Right ventricle myocardium superior (tissue), 1 donor: ENCODE measurements at regions not wholly inside any gene's neighbourhood (a gene's known extent, or its start where the extent isn't known, plus 50 kb on each side); places are given as distances from the start of the nearest gene placed in this dataset.
"Not testable (repeated sequence)": the region's sequence is repeated elsewhere in the genome, so short reads cannot be mapped to it uniquely, and the experiment has no call there.

Experiments
- ATAC-seq: fragments of 200-7000 bp; cut with Tn5 transposase; one replicate; pipeline ENCODE4 v1.9.1; 2020; ENCODE audit warnings: mild to moderate bottlenecking; ENCODE audit not compliant: poor library complexity
- DNase-seq: peaks from one replicate; pipeline ENCODE4 v3.0.0-alpha.2; 2020
- intact Hi-C: fragments of 100-400 bp; cut with DNase I; formaldehyde crosslinking; loops from one replicate; pipeline ENCODE4 v1.11.2; 2022
- donor health status: DM: no; HTN: yes; CAD: no; lungs with severe emphysema.

DNA sequence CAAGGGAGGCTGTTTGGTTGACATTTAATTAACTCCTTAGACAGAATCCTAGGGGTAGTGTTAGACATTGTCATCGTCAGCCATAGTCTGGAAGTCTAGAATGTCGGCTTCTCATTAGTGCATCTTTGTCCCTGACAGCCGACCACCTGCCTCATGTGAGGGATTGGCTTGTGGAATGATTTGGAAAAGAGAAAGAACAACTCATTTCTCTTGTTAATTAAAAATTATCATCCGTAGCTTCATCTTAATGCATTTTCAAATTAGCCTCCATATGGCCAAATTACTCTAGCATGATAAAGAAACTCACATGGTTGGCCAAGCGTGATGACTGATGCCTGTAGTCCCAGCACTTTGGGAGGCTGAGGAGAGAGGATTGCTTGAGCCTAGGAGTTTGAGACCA is 97.7 kb upstream of the PARD3 start:
- ATAC-seq: no peak
- intact Hi-C loops: no loop called here
- DNase-seq: no peak

DNA sequence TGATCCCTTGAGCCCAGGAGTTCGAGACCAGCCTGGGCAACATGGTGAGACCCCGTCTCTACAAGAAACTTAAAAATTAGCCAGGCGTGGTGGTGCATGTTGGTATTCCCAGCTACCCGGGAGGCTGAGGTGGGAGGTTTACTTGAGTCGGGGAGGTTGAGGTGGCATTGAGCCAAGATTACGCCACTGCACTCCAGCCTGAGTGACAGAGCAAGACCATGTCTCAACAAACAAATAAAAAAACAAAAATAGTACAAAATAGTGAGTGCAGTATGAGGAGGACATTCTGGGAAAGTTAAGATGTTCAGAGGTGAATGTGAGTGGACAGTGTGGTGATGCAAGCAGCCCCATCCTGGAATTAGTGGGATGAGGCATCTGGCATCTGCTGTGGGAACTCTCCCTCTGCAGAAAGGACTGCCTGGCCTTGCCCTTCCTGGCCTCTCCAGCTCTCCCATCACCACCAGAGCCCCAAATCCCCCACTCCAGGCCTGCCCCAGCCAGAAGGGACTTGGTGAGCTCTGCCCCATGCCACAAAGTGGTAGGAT is 96.6 kb upstream of the PARD3 start:
- intact Hi-C loops: no loop called here
- DNase-seq: no peak
- no peak for ATAC-seq

DNA sequence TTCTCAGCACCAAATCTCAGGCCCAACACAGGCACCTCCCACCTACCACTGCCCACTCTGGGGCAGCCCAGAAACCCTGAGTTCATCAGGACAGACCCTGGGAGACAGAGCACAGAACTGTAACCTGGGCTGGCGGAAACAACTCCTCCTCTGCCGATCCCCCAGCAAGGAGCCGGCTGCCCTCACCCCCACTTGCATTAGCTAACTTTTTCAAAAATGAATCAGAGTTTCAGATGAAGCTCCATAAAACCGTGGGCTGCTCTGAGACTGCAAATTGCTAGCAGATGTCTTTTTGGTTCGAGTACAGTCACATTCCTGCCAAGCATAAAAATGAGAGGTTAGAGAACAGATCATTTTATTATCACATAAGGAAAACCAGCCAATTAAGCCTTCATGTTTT is 93.4 kb upstream of the PARD3 start:
- intact Hi-C loops: no loop called here
- no peak for ATAC-seq
- DNase-seq: no peak

DNA sequence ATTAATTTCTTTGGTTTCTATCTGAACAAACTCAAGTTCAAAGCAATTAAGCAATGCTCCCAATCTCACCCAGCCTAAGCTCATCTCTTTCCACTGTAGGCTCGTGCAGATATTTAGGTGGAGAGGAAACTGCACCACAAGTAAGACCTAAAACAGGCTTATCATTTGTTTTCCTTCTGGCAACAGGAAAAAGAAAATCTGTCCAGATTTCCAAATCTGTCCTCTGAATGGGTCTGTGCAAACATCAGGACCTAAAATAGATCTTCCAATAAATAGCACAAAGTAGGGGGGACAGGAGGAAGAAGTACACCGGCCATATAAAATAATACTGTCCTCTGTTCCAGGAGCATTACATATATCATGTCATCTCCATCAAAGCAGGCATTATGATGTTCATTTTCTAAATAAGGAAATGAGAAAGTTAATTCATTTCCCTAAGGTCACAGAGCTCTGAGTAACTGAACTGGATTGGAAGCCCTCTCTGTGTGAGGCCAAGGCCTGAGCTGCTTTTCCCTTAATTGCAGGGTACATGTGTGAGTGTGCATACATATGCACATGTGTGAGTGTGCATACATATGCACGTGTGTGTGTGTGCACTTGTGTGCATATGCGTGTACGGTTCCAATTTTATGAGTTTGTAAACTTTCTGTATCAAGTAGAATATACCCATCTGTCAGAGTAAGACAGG is 92.8 kb upstream of the PARD3 start:
- intact Hi-C loops: no loop called here

DNA sequence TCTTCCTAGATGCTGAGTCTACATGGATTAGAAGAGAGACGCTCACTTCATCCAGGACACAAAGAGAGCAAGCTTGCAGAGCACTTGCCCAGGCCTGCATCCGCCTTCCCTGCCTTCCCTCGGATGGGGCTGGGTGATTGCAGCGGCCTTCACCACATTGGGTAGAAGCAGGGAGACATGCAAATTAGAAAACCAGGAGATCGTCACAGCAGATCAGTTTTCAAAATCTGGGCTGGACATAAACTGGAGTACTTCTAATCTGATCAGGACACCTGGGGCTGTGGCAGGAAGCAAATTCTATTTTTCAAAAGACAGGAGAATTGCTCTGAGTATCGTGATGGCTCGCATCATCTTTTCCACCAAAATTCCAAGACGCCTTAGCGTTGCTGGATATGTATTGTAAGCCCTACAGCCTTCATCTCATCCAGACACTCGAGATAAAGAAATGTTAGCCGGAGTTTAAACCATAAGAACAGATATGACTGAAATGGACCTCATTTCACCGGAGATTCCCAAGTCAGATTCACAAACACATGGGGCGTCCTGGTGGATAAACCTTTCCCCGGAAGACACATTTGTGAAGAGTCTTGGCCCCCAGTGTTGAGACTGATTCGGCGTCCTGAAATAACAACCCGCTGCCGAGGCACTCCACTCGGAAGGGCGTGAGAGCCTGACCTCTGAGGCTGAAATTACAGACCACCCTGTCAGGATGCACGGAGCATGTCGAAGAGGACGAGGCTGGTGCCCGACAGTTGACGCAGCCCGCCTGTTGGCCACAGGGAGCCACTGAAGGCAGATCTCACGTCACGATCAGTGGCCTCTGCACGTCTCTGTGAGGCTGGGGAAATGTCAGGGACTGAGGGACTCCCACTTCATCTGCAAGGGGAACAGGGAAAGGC is 91.2 kb upstream of the PARD3 start:
- intact Hi-C loops: no loop called here
- no peak for ATAC-seq

More for the DNA sequence above, 92.8 kb upstream of the PARD3 start:
- ATAC-seq (no peak), DNase-seq (no peak)

DNA sequence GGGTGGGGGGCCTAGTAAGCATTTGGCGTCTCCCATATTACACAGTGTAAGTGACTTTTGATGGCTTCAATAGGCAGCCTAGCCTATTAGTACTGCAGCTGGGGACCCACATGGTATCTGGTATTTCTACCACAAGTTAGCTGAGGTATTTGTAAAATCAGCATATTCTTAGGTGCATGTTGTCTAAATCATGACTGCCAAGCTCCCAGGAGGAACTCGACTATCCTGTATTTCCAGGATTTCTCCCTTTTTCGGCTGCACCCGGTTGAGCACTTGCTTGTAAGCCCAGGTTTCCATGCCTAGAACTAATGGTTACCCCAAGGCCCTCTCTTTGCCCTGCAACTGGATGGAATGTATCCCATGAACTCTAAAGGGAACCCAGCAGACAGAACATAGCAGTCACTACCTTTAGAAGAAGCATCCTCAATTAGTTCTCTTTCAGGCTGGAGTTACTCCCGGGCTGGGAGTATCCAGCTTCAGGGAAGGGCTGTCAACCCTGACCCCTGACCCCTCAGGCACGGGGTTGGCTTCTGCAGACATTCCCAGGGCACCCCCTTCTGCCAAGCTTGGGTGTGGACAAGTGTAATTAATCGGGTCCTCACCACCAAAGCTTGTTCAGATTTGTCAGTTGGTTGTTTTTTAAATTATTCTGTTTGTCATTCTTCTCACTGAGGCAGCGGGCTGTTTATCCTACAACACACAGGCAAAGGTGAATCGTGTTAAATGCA is 90.3 kb upstream of the PARD3 start:
- DNase-seq (no peak), ATAC-seq (no peak)
- intact Hi-C loops: no loop called here

More for the DNA sequence above, 91.2 kb upstream of the PARD3 start:
- DNase-seq: no peak

DNA sequence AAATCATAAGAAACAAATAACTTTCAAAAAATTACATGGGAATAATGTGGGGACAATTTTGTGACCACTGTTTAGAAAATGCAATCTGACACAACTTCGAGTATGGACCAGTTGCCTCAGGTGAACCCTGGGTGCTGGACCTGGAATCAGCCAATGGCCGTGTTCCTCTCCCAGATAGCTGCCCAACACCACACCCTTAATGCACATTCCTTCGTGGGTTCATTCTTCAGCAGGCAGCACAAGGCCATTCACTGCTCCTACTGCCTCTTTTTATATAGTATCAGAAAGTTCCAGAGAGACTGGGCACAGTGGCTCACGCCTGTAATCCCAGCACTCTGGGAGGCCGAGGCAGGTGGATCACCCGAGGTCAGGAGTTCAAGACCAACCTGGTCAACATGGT is 89.1 kb upstream of the PARD3 start:
- ATAC-seq (no peak), DNase-seq (no peak)
- intact Hi-C loops: no loop called here

DNA sequence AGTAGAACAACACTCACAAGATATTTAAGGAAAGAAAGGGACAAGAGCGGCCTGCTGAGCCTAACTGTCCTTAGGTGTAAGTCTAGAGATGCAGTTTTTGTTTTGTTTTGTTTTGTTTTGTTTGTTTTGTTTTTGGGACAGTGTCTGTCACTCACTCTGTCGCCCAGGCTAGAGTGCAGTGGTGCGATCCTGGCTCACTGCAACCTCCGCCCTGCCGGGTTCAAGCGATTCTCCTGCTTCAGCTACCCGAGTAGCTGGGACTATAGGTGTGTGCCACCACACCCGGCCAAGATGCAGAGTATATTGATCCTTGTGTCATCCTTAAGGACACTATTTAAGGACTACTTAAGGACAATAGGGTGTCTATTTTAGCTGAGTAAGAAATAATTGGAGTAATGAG is 84.1 kb upstream of the PARD3 start:
- intact Hi-C loops: no loop called here

DNA sequence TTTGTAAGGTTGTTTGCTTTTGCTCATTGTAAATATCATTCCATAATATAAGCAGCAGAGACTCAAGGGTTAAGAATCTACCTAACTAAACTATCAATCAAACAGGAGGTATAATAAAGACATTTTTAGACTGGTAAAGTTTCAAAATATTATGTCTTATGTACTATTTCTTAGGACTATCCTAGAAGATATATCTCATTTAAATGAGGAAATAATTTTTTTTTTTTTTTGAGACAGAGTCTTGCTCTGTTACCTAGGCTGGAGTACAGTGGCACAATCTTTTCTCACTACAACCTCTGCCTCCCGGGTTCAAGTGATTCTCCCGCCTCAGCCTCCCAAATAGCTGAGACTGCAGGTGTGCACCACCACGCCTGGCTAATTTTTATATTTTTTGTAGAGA is 80.9 kb upstream of the PARD3 start:
- ATAC-seq: no peak
- no peak for DNase-seq
- intact Hi-C loops: no loop called here

More for the DNA sequence above, 84.1 kb upstream of the PARD3 start:
- no peak for DNase-seq
- ATAC-seq: no peak

DNA sequence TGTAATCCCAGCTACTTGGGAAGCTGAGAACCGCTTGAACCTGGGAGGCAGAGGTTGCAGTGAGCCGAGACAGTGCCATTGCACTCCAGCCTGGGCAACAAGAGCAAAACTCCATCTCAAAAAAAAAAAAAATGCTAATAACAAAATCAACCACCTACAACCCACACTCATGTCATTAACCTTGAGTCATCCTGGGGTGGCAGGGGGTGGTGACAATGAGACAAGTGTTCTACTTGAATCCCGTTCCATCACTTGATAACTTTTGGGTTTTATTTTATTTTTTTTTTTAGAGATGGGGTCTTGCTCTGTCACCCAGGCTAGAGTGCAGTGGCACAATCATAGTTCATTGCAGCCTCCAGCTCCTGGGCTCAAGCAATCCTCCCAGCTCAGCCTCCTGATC is 80.0 kb upstream of the PARD3 start:
- ATAC-seq, intact Hi-C loops, DNase-seq: not testable (repeated sequence)

DNA sequence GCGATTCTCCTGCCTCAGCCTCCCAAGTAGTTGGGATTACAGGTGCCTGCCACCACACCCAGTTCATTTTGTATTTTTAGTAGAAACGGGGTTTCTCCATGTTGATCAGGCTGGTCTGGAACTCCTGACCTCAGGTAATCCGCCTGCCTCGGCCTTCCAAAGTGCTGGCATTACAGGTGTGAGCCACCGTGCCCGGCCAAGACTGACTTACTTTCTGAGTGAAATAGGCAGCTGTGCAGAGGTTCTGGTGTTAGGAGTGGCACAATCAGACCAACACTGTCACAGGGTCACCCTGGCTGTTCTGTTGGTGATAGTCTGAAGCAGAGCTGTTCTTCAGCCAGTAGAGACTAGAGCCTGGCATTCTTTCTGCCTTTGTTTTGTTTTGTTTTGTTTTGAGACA is 77.4 kb upstream of the PARD3 start:
- DNase-seq, ATAC-seq, intact Hi-C loops: not testable (repeated sequence)

DNA sequence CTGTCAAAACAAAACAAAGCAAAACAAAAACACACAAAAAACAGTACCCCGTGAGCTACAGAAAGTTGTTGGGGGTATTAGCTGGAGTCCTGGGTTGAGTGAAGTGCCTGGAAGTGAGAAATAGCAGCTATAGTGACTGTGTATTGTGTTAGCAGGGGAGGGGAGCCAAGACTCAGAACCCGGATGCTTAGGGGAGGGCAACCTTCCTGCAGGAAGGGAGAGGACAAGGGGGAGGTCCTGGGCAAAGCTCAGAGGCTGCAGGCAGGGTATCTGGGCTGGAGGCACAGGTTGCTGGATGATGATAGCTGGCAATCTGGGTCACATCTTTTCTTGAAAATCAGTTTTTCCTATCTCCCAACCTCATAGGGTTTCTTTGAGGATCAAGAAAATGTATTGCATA is 75.8 kb upstream of the PARD3 start:
- DNase-seq (no peak), ATAC-seq (no peak)
- intact Hi-C loops: no loop called here

DNA sequence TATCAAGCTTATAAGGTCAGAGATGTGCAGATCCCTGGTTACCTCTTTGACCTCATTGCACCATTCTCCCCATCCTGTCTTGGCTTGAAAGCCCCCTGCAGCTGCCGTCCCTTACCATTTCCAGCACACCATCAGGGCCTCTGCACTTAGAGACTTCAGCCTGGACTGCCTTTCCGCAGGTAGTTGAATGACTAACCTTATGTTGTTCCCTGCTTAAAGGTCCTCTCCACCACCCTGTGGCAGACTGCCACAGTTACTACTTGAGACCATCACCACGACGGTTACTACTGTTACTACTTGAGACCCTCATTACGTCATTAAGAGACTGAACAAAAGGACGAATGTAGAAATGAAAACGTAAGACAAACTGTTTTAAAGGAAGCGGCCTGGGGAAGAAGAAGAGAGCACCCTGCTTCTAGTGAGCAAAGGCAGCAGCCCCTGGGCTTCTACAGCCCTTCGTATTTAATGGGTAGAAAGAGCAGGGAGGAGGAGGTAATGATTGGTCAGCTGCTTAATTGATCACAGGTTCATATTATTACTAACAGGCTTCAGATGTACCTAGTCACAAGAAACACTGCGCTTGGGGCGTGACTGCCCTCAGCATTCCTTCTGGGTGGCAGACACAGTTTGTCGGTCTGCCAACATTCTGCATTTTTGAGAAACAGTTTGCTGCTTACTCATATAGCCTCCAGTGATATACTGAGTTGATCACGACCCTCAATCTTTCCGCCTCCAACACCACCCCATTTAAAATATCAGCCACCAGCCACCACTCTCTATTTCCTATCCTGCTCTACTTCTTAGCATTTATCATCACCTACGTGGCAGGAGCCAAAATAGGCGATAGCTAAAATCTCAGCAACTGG is 74.1 kb upstream of the PARD3 start:
- intact Hi-C loops: no loop called here
- DNase-seq: no peak
- no peak for ATAC-seq

DNA sequence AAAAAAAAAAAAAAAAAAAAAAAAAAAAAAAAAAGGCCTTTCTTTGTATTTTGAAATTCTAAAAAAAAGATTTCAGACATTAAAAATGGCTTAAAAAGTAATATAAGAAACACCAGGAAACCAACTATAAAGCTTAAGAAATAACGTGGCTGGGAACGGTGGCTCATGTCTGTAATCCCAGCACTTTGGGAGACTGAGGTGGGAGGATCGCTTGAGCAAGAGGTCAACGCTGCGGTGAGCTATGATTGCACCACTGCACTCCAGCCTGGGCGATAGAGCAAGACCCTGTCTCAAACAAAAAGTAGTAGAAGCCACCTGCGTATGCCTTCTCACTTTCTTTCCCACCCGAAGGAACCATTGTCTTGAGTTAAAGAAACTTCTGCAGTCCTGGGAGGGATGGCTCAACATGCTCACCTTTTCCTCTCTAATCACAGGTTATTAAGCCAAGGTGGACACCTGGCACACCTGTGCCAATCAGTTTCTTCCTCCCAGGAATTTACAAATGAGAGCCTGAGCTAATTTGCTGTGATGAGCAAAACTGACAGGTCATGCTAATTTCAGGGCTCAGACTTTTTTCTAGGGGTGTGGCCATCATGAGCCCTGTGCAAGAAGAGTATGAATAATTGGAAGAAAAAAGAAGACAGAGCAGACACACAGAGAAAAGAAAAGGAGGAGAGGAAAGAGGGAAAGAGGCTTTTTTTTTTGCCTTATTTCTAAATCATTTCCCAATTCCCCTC is 72.0 kb upstream of the PARD3 start:
- DNase-seq: no peak
- intact Hi-C loops: no loop called here
- no peak for ATAC-seq

DNA sequence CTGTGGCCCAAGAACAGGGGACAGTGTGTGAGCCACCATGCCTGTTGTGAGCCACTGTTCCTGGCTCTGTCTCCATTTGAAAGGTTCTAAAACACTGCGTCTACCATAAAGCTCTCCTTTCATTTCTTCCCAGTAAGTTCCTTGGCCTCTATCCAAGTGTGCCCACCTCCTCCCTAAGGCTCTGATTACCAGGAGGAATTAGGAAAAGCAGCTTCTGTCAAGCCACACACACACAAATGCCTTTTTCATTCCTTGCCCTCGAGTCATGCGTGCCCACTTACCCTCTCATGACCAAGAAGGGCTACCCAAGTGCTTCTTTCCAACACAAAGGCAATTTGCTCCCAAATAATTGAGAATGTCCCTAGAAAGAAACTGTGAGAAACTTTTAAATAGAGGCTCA is 70.8 kb upstream of the PARD3 start:
- DNase-seq (no peak), ATAC-seq (no peak)
- intact Hi-C loops: no loop called here

DNA sequence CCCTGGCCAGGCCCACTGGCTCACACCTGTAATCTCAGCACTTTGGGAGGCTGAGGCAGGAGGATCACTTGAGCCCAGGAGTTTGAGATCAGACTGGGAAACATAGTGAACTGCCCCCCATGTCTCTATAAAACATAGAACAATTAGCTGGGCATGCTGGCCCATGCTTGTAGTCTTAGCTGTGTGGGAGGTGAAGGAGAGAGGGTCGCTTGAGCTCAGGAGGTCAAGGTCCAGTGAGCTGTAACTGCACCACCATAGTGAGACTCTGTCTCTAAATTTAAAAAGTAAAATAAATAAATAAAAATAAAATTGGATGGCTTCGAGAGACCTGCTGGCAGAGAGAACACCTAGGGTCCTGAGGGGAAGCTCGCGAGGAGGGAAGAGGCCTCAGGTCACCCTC is 69.9 kb upstream of the PARD3 start:
- ATAC-seq (no peak), DNase-seq (no peak)
- intact Hi-C loops: no loop called here

DNA sequence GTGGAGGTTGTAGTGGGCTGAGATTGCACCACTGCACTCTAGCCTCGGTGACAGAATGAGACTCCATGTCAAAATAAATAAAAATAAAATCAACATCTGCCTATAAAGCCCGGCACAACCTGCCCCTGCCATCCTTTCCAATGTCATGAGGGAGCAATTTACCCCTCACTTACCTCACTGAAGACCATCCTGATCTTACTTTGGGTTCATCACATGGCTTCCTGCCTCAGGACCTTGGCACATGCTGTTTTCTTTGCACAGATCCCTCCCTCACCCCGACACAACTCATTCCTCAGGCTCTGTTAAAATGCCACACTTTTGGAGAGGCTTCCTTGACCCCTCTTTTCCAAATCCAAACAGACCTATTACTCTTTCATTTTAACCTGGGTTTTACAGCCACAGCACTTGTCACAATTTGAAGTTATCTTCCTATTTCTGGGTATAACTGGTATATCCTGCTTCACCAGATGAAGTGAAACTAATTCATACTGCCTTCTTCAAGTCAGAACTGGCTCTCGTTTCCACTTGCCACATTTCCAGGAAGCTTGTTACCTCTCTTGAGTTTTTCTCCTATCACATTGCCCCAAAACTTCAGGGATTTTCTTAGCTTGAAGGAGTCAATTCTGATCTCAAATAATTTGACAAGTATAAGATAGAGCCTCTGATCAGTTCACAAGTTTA is 69.3 kb upstream of the PARD3 start:
- intact Hi-C loops: no loop called here
- DNase-seq (no peak), ATAC-seq (no peak)
